HG03066 (cell line): ENCODE measurements at regions not wholly inside any gene's neighbourhood (a gene's known extent, or its start where the extent isn't known, plus 50 kb on each side); places are given as distances from the start of the nearest gene placed in this dataset.

Source experiments
- ATAC-seq: cut with Tn5 transposase; IDR thresholded peaks from one replicate; pipeline ENCODE4 v1.9.1; 2021; ENCODE audit warnings: low read depth; ENCODE audit not compliant: unreplicated experiment

GRCh38 chr6:22801831-22802230 lies 232.5 kb downstream of the HDGFL1 start:
- no peak for ATAC-seq

GRCh38 chr6:22804620-22805261 lies 235.4 kb downstream of the HDGFL1 start:
- ATAC-seq: no peak

GRCh38 chr6:22807261-22807660 lies 237.9 kb downstream of the HDGFL1 start:
- ATAC-seq: no peak

- no peak for ATAC-seq
Measured at GRCh38 chr6:22807818-22808217, 238.5 kb downstream of the HDGFL1 start.

GRCh38 chr6:22808466-22808865 lies 239.1 kb downstream of the HDGFL1 start:
- ATAC-seq: no peak

GRCh38 chr6:22809370-22809769 lies 240.0 kb downstream of the HDGFL1 start:
- ATAC-seq: no peak

GRCh38 chr6:22819209-22819608 lies 249.8 kb downstream of the HDGFL1 start:
- ATAC-seq: no peak

- ATAC-seq: no peak
Measured at GRCh38 chr6:22821664-22822320, 252.4 kb downstream of the HDGFL1 start.

GRCh38 chr6:22825210-22825609 lies 255.8 kb downstream of the HDGFL1 start:
- ATAC-seq: no peak

GRCh38 chr6:22826961-22827360 lies 257.6 kb downstream of the HDGFL1 start:
- ATAC-seq: no peak

- no peak for ATAC-seq
Measured at GRCh38 chr6:22827760-22828159, 258.4 kb downstream of the HDGFL1 start.

GRCh38 chr6:22828179-22829062 lies 259.1 kb downstream of the HDGFL1 start:
- ATAC-seq: no peak

- no peak for ATAC-seq
Measured at GRCh38 chr6:22829070-22829469, 259.7 kb downstream of the HDGFL1 start.

- no peak for ATAC-seq
Measured at GRCh38 chr6:22830463-22830862, 261.1 kb downstream of the HDGFL1 start.

- no peak for ATAC-seq
Measured at GRCh38 chr6:22833191-22833590, 263.8 kb downstream of the HDGFL1 start.

GRCh38 chr6:22838345-22838744 lies 269.0 kb downstream of the HDGFL1 start:
- ATAC-seq: no peak

- ATAC-seq: no peak
Measured at GRCh38 chr6:22845467-22845866, 276.1 kb downstream of the HDGFL1 start.

- no peak for ATAC-seq
Measured at GRCh38 chr6:22848121-22848520, 278.8 kb downstream of the HDGFL1 start.

GRCh38 chr6:22849921-22850320 lies 280.6 kb downstream of the HDGFL1 start:
- no peak for ATAC-seq

GRCh38 chr6:22852101-22852500 lies 282.7 kb downstream of the HDGFL1 start:
- no peak for ATAC-seq

- ATAC-seq: no peak
Measured at GRCh38 chr6:22873513-22874136, 304.3 kb downstream of the HDGFL1 start.
